H9 (cell line): ENCODE measurements at regions not wholly inside any gene's neighbourhood (a gene's known extent, or its start where the extent isn't known, plus 50 kb on each side); places are given as distances from the start of the nearest gene placed in this dataset.

Experiments
- DNase-seq: peaks from one replicate; pipeline ENCODE4 v3.0.0-alpha.2; 2017
- H2AFZ ChIP-seq: one replicate; pipeline ENCODE4 v1.6.1; 2013; ENCODE audit warnings: mild to moderate bottlenecking, low read length, control low read depth, moderate library complexity
- H2AK5ac ChIP-seq: 2 replicates; pipeline ENCODE4 v1.6.1; 2013; ENCODE audit warnings: low read length, control low read depth, mixed read lengths; ENCODE audit not compliant: insufficient read length
- H2BK120ac ChIP-seq: one replicate; pipeline ENCODE4 v1.6.1; 2013; ENCODE audit warnings: low read depth, mild to moderate bottlenecking, low read length, control low read depth, inconsistent platforms; ENCODE audit not compliant: poor library complexity, severe bottlenecking
- H2BK12ac ChIP-seq: 2 replicates; pipeline ENCODE4 v1.6.1; 2013; ENCODE audit warnings: low read length, control low read depth, mixed read lengths, low read depth; ENCODE audit not compliant: insufficient read length
- H2BK15ac ChIP-seq: 2 replicates; pipeline ENCODE4 v1.6.1; 2013; ENCODE audit warnings: low read depth, low read length, control low read depth
- H2BK20ac ChIP-seq: one replicate; pipeline ENCODE4 v1.6.1; 2013; ENCODE audit warnings: low read depth, mild to moderate bottlenecking, low read length, control low read depth, inconsistent platforms; ENCODE audit not compliant: poor library complexity, severe bottlenecking
- H2BK5ac ChIP-seq: 2 replicates; pipeline ENCODE4 v1.6.1; 2013; ENCODE audit warnings: low read length, control low read depth, mixed read lengths; ENCODE audit not compliant: insufficient read length
- H3K14ac ChIP-seq: 2 replicates; pipeline ENCODE4 v1.6.1; 2013; ENCODE audit warnings: low read length, control low read depth; ENCODE audit not compliant: insufficient read depth
- H3K18ac ChIP-seq: 2 replicates; pipeline ENCODE4 v1.6.1; 2013; ENCODE audit warnings: low read depth, mild to moderate bottlenecking, mixed read lengths, low read length, control low read depth; ENCODE audit not compliant: insufficient read length
- H3K23ac ChIP-seq: 2 replicates; pipeline ENCODE4 v1.6.1; 2013; ENCODE audit warnings: low read length, control low read depth, mixed read lengths, low read depth; ENCODE audit not compliant: insufficient read length
- H3K23me2 ChIP-seq: 2 replicates; pipeline ENCODE4 v1.6.1; 2013; ENCODE audit warnings: low read depth, mild to moderate bottlenecking, mixed read lengths, low read length, control low read depth; ENCODE audit not compliant: insufficient read length, poor library complexity, severe bottlenecking
- H3K27ac ChIP-seq: 2 replicates; pipeline ENCODE4 v1.5.1; 2013; ENCODE audit warnings: low read length, control low read depth, mixed read lengths, low read depth; ENCODE audit not compliant: insufficient read length
- H3K27me3 ChIP-seq: 2 replicates; pipeline ENCODE4 v1.6.1; 2013; ENCODE audit warnings: low read length, control low read depth, inconsistent platforms; ENCODE audit not compliant: insufficient read depth
- H3K4ac ChIP-seq: 2 replicates; pipeline ENCODE4 v1.6.1; 2013; ENCODE audit warnings: low read depth, mild to moderate bottlenecking, control low read depth, inconsistent platforms, low read length, moderate library complexity
- H3K4me1 ChIP-seq: 2 replicates; pipeline ENCODE4 v1.6.1; 2013; ENCODE audit warnings: low read length, control low read depth, inconsistent platforms; ENCODE audit not compliant: insufficient read depth
- H3K4me2 ChIP-seq: 2 replicates; pipeline ENCODE4 v1.6.1; 2013; ENCODE audit warnings: low read length, control low read depth, mixed read lengths; ENCODE audit not compliant: insufficient read length, insufficient read depth
- H3K56ac ChIP-seq: 2 replicates; pipeline ENCODE4 v1.6.1; 2013; ENCODE audit warnings: low read depth, mild to moderate bottlenecking, mixed read lengths, low read length, control low read depth; ENCODE audit not compliant: insufficient read length
- H3K79me1 ChIP-seq: 2 replicates; pipeline ENCODE4 v1.6.1; 2013; ENCODE audit warnings: low read depth, mild to moderate bottlenecking, moderate library complexity, low read length, control low read depth, inconsistent platforms; ENCODE audit not compliant: insufficient read depth, poor library complexity, severe bottlenecking
- H3K79me2 ChIP-seq: 2 replicates; pipeline ENCODE4 v1.6.1; 2013; ENCODE audit warnings: low read length, control low read depth, inconsistent platforms; ENCODE audit not compliant: insufficient read depth
- H3K9ac ChIP-seq: 2 replicates; pipeline ENCODE4 v1.6.1; 2013; ENCODE audit warnings: low read length, control low read depth, mixed read lengths; ENCODE audit not compliant: insufficient read length; ENCODE audit errors: extremely low read depth
- H3K9me3 ChIP-seq: one replicate; pipeline ENCODE4 v1.6.1; 2013; ENCODE audit warnings: low read depth, low read length, inconsistent platforms; ENCODE audit not compliant: control insufficient read depth
- H3T11ph ChIP-seq: one replicate; pipeline ENCODE4 v1.6.1; 2013; ENCODE audit warnings: mild to moderate bottlenecking, low read length, control low read depth, inconsistent platforms
- H4K20me1 ChIP-seq: one replicate; pipeline ENCODE4 v1.6.1; 2013; ENCODE audit not compliant: control insufficient read depth, insufficient read length, insufficient read depth
- H4K5ac ChIP-seq: 2 replicates; pipeline ENCODE4 v1.6.1; 2013; ENCODE audit warnings: low read depth, mild to moderate bottlenecking, mixed read lengths, low read length, control low read depth; ENCODE audit not compliant: insufficient read length
- H4K8ac ChIP-seq: replicated peaks from 2 replicates; pipeline ENCODE4 v1.6.1; 2013; ENCODE audit warnings: low read length, control low read depth, mixed read lengths, low read depth; ENCODE audit not compliant: insufficient read length
- H4K91ac ChIP-seq: 2 replicates; pipeline ENCODE4 v1.6.1; 2013; ENCODE audit warnings: low read depth, mild to moderate bottlenecking, moderate library complexity, mixed read lengths, low read length, control low read depth; ENCODE audit not compliant: insufficient read length
- H3K27ac Mint-ChIP-seq, 3 experiments: 2 replicates in 2 of 3; 3 replicates in 1 of 3; pipeline ENCODE4 v1.8.0; 2020 to 2021; ENCODE audit warnings: mixed read lengths in 3 of 3, mild to moderate bottlenecking in 1 of 3, moderate library complexity in 1 of 3
- H3K27me3 Mint-ChIP-seq: 2 replicates; pipeline ENCODE4 v1.8.0; 2021; ENCODE audit warnings: low read depth, mild to moderate bottlenecking, moderate library complexity, mixed read lengths
- H3K36me3 Mint-ChIP-seq, 3 experiments: 2 replicates in 2 of 3; 3 replicates in 1 of 3; pipeline ENCODE4 v1.8.0; 2020 to 2021; ENCODE audit warnings: low read depth in 3 of 3, mixed read lengths in 3 of 3; ENCODE audit not compliant: insufficient read depth in 1 of 3
- H3K4me1 Mint-ChIP-seq, 2 experiments: 2 replicates each; pipeline ENCODE4 v1.8.0; 2020; ENCODE audit warnings: mixed read lengths in 2 of 2
- H3K4me3 Mint-ChIP-seq, 2 experiments: 2 replicates in 1 of 2; 3 replicates in 1 of 2; pipeline ENCODE4 v1.8.0; 2020 to 2021; ENCODE audit warnings: mild to moderate bottlenecking in 2 of 2, mixed read lengths in 2 of 2, moderate library complexity in 1 of 2
- H3K9me3 Mint-ChIP-seq, 2 experiments: 2 replicates in 1 of 2; 3 replicates in 1 of 2; pipeline ENCODE4 v1.8.0; 2020; ENCODE audit warnings: mild to moderate bottlenecking in 2 of 2, mixed read lengths in 2 of 2, moderate library complexity in 1 of 2
- TF ChIP-seq, protein P1 (sequence below): fragments of 200-600 bp; sonication (generic); conservative IDR thresholded peaks from 3 replicates; pipeline ENCODE4 v1.8.0; 2021; ENCODE audit warnings: antibody characterized with exemption, mild to moderate bottlenecking

DNA sequence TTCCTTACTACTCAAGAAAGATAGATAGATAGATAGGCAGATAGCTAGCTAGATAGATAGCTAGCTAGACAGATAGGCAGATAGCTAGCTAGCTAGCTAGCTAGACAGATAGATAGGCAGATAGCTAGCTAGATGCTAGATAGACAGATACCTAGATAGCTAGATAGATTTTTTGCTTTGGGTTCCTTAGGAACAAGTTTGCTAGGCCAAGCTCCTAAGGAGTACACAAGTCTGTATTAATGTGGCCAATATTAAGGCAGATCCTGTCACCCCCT is 61.7 kb upstream of the VPREB1 start:
- no peaks in the 10 kb centered on the region for H3K23me2 ChIP-seq

More for the DNA sequence above, 61.7 kb upstream of the VPREB1 start:
- Histone ChIP-seq H3K27me3 (peaks cover 88% of the 10 kb centered on the region), H3K4me2 (no peak overlapping the region), H3K18ac (no peak overlapping the region), H4K8ac (no peak overlapping the region), H2BK120ac (no peak overlapping the region), H4K5ac (no peak overlapping the region), H3K9ac (no peak overlapping the region), H3K79me1 (no peaks in the 10 kb centered on the region), H2BK20ac (no peak overlapping the region), H2AK5ac (no peak overlapping the region), H3K4ac (no peak overlapping the region), H2AFZ (no peak overlapping the region), H2BK12ac (no peak overlapping the region), H3K9me3 (peaks cover 5% of the 10 kb centered on the region), H2BK15ac (no peak overlapping the region), H4K20me1 (no peaks in the 10 kb centered on the region), H3K56ac (no peak overlapping the region), H4K91ac (no peak overlapping the region), H3K23ac (no peak overlapping the region), H3K4me1 (no peaks in the 10 kb centered on the region), H3T11ph (no peak overlapping the region), H3K27ac (no peak overlapping the region), H3K14ac (no peak overlapping the region), H3K79me2 (no peaks in the 10 kb centered on the region), H2BK5ac (no peak overlapping the region)
- no peak for DNase-seq
- H3K27ac Mint-ChIP-seq: no peak overlapping the region
- H3K9me3 Mint-ChIP-seq: peaks cover 8 to 9% of the 10 kb centered on the region in 2 experiments
- peaks cover 100% of the 10 kb centered on the region for H3K27me3 Mint-ChIP-seq
- TF ChIP-seq, protein P1, sequence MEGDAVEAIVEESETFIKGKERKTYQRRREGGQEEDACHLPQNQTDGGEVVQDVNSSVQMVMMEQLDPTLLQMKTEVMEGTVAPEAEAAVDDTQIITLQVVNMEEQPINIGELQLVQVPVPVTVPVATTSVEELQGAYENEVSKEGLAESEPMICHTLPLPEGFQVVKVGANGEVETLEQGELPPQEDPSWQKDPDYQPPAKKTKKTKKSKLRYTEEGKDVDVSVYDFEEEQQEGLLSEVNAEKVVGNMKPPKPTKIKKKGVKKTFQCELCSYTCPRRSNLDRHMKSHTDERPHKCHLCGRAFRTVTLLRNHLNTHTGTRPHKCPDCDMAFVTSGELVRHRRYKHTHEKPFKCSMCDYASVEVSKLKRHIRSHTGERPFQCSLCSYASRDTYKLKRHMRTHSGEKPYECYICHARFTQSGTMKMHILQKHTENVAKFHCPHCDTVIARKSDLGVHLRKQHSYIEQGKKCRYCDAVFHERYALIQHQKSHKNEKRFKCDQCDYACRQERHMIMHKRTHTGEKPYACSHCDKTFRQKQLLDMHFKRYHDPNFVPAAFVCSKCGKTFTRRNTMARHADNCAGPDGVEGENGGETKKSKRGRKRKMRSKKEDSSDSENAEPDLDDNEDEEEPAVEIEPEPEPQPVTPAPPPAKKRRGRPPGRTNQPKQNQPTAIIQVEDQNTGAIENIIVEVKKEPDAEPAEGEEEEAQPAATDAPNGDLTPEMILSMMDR: no peak
- H3K4me1 Mint-ChIP-seq: peaks cover 0 to 3% of the 10 kb centered on the region in 2 experiments; a peak in 2 of 4 replicates
- no peak overlapping the region for H3K4me3 Mint-ChIP-seq
- H3K36me3 Mint-ChIP-seq: peaks cover 0 to 3% (median 0%) of the 10 kb centered on the region in 3 experiments; a peak in 1 of 7 replicates
